ENCODE measurements at regions not wholly inside any gene's neighbourhood (a gene's known extent, or its start where the extent isn't known, plus 50 kb on each side); places are given as distances from the start of the nearest gene placed in this dataset.

DNA sequence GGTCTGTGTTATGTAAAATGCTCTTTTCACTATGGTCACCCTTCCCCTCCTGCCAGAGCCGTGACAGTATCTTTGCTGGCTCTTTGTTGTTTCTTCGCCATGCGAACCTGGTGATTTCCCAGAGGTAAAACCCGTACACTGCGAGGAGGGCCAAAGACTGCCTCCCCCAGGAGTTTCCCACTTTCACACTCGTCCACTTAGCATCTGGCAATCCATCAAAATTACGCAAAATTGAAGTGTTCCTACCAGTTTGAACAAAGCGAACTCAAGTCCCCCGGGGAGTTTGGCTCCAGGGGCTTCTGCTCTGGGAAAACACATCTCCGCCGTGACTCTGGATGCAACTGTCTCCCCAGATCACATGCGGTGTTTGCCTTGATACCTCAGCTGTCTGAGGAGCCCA, 239.9 kb downstream of the FAM43A start:
- TF ChIP-seq, protein P1, sequence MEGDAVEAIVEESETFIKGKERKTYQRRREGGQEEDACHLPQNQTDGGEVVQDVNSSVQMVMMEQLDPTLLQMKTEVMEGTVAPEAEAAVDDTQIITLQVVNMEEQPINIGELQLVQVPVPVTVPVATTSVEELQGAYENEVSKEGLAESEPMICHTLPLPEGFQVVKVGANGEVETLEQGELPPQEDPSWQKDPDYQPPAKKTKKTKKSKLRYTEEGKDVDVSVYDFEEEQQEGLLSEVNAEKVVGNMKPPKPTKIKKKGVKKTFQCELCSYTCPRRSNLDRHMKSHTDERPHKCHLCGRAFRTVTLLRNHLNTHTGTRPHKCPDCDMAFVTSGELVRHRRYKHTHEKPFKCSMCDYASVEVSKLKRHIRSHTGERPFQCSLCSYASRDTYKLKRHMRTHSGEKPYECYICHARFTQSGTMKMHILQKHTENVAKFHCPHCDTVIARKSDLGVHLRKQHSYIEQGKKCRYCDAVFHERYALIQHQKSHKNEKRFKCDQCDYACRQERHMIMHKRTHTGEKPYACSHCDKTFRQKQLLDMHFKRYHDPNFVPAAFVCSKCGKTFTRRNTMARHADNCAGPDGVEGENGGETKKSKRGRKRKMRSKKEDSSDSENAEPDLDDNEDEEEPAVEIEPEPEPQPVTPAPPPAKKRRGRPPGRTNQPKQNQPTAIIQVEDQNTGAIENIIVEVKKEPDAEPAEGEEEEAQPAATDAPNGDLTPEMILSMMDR (IDR thresholded peaks at IDR 0.05; ENCODE audit: borderline replicate concordance, extremely low read depth, low read length, poor library complexity, severe bottlenecking), result no peak
- no peak for TF ChIP-seq EZH2 (IDR thresholded peaks at IDR 0.05; ENCODE audit: borderline replicate concordance, low read depth, low read length, severe bottlenecking)
- Histone ChIP-seq H3K27me3 (ENCODE audit: insufficient read depth, low read length, poor library complexity) (peaks cover 8% of the 10 kb centered on the region), H2AFZ (ENCODE audit: low read depth, low read length) (no peak overlapping the region), H3K4me2 (ENCODE audit: insufficient read depth, low read length) (no peak overlapping the region), H3K36me3 (ENCODE audit: insufficient read depth, low read length) (no peaks in the 10 kb centered on the region), H3K9ac (ENCODE audit: low read depth, low read length) (no peak overlapping the region), H3K27ac (ENCODE audit: low read length) (no peak overlapping the region), H3K4me3 (ENCODE audit: low read depth in 1 of 2, low read length in 2 of 2) (no peak overlapping the region), H3K79me2 (ENCODE audit: insufficient read depth, low read length) (no peaks in the 10 kb centered on the region), H3K9me3 (ENCODE audit: insufficient read depth, low read length, severe bottlenecking) (no peaks in the 10 kb centered on the region), H4K20me1 (ENCODE audit: insufficient read depth, low read length) (no peaks in the 10 kb centered on the region), H3K4me1 (ENCODE audit: insufficient read depth, low read length) (no peaks in the 10 kb centered on the region)
- DNase-seq, result no peak
- ATAC-seq (ENCODE audit: insufficient read depth, low read depth), result no peak

DNA sequence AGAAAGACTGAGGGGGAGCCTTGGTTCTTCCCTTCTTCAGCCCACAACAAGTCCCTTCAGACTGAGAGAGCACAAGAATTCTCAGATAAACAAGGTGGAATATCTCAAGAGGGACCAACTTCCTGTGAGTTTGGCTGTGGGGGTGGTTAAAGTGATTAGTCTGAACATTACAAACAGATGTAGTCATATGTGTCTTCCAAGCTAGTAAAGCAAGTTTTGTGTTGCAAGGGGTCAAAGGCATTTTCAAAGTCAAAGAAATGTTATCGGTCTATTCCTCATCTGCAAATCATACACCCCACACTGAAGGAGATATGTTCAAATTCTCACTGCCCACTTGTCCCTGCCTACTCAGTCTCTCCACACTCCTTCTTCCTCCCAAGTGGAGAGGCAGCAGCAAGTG, 242.5 kb downstream of the FAM43A start:
- H3K9ac ChIP-seq (ENCODE audit: low read depth, low read length), result no peak overlapping the region
- H3K27me3 ChIP-seq (ENCODE audit: insufficient read depth, low read length, poor library complexity), result peaks cover 6% of the 10 kb centered on the region
- H3K36me3 ChIP-seq (ENCODE audit: insufficient read depth, low read length), result no peaks in the 10 kb centered on the region
- DNase-seq (no peak), ATAC-seq (ENCODE audit: insufficient read depth, low read depth) (no peak)
- H3K4me3 ChIP-seq (ENCODE audit: low read depth in 1 of 2, low read length in 2 of 2), result no peak overlapping the region
- no peak overlapping the region for H3K27ac ChIP-seq (ENCODE audit: low read length)
- H3K4me1 ChIP-seq (ENCODE audit: insufficient read depth, low read length), result no peaks in the 10 kb centered on the region
- H3K9me3 ChIP-seq (ENCODE audit: insufficient read depth, low read length, severe bottlenecking), result no peaks in the 10 kb centered on the region
- H3K4me2 ChIP-seq (ENCODE audit: insufficient read depth, low read length), result no peak overlapping the region
- no peaks in the 10 kb centered on the region for H4K20me1 ChIP-seq (ENCODE audit: insufficient read depth, low read length)
- H2AFZ ChIP-seq (ENCODE audit: low read depth, low read length), result no peak overlapping the region
- no peak for TF ChIP-seq EZH2 (IDR thresholded peaks at IDR 0.05; ENCODE audit: borderline replicate concordance, low read depth, low read length, severe bottlenecking)
- TF ChIP-seq, protein P1 (IDR thresholded peaks at IDR 0.05; ENCODE audit: borderline replicate concordance, extremely low read depth, low read length, poor library complexity, severe bottlenecking), result no peak
- H3K79me2 ChIP-seq (ENCODE audit: insufficient read depth, low read length), result no peaks in the 10 kb centered on the region

DNA sequence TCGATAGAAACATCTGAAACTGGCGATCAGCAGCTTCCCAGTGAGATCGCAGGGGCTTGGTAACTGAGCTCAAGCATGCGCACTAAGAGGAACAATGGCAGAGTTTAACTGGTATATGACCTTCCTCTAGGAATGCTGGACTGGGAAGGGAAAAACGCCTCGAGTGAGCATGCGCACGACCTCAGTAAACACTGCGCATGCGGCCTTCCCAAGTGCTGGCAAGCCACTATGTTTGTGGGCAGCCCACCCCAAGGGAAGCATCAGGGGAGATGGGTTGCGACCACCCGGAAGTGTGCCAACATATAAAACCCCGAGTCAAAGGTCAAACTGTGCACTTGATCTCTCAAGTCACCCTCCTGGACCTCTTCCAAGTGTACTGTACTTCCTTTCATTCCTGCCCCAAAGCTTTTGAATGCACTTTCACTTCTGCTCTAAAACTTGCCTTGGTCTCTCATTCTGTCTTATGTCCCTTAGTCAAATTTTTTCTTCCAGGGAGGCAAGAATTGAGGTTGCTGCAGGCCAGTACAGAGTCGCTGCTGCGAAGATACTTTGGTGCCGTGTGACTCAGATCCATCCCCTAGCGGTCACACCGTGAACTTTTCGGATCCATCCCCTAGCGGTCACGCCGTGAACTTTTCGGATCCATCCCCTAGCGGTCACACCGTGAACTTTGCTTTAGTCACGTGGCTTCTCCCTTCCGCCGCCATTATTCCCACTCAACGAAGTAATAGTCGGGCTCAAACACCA, 243.3 kb downstream of the FAM43A start:
- H3K4me1 ChIP-seq (ENCODE audit: insufficient read depth, low read length), result no peaks in the 10 kb centered on the region
- no peak overlapping the region for H3K4me3 ChIP-seq (ENCODE audit: low read depth in 1 of 2, low read length in 2 of 2)
- no peaks in the 10 kb centered on the region for H3K79me2 ChIP-seq (ENCODE audit: insufficient read depth, low read length)
- no peak for DNase-seq
- H3K9ac ChIP-seq (ENCODE audit: low read depth, low read length), result no peak overlapping the region
- H3K27me3 ChIP-seq (ENCODE audit: insufficient read depth, low read length, poor library complexity), result peaks cover 6% of the 10 kb centered on the region
- no peak for ATAC-seq (ENCODE audit: insufficient read depth, low read depth)
- no peaks in the 10 kb centered on the region for H3K9me3 ChIP-seq (ENCODE audit: insufficient read depth, low read length, severe bottlenecking)
- no peak for TF ChIP-seq EZH2 (IDR thresholded peaks at IDR 0.05; ENCODE audit: borderline replicate concordance, low read depth, low read length, severe bottlenecking)
- TF ChIP-seq, protein P1 (IDR thresholded peaks at IDR 0.05; ENCODE audit: borderline replicate concordance, extremely low read depth, low read length, poor library complexity, severe bottlenecking), result no peak
- no peaks in the 10 kb centered on the region for H4K20me1 ChIP-seq (ENCODE audit: insufficient read depth, low read length)
- no peak overlapping the region for H2AFZ ChIP-seq (ENCODE audit: low read depth, low read length)
- no peak overlapping the region for H3K4me2 ChIP-seq (ENCODE audit: insufficient read depth, low read length)
- H3K36me3 ChIP-seq (ENCODE audit: insufficient read depth, low read length), result no peaks in the 10 kb centered on the region
- no peak overlapping the region for H3K27ac ChIP-seq (ENCODE audit: low read length)
